SK-N-MC (cell line): ENCODE measurements at regions not wholly inside any gene's neighbourhood (a gene's known extent, or its start where the extent isn't known, plus 50 kb on each side); places are given as distances from the start of the nearest gene placed in this dataset.
"Not testable (repeated sequence)": the region's sequence is repeated elsewhere in the genome, so short reads cannot be mapped to it uniquely, and the experiment has no call there.

ENCODE experiments used
- DNase-seq: peaks from one replicate; pipeline ENCODE4 v3.0.0-alpha.2; 2011; ENCODE audit warnings: low read depth, low spot score
- H3K27ac ChIP-seq: fragments of 200-600 bp; sonication (generic); 2 replicates; pipeline ENCODE4 v1.5.1; 2016; ENCODE audit warnings: mixed run types
- H3K36me3 ChIP-seq: fragments of 200-600 bp; sonication (generic); 2 replicates; pipeline ENCODE4 v1.6.1; 2017; ENCODE audit warnings: antibody characterized with exemption, low read length, mixed read lengths; ENCODE audit not compliant: insufficient read depth
- H3K4me3 ChIP-seq: fragments of 200-600 bp; sonication (generic); 2 replicates; pipeline ENCODE4 v1.5.1; 2016
- H3K9ac ChIP-seq: fragments of 200-600 bp; sonication (generic); 2 replicates; pipeline ENCODE4 v1.8.0; 2017; ENCODE audit warnings: mixed run types, mixed read lengths; ENCODE audit not compliant: insufficient read length
- H3K9me3 ChIP-seq: fragments of 200-600 bp; sonication (generic); 2 replicates; pipeline ENCODE4 v1.6.1; 2017; ENCODE audit warnings: low read depth, mild to moderate bottlenecking, antibody characterized with exemption, low read length, moderate library complexity, mixed read lengths
- EZH2 ChIP-seq: fragments of 200-600 bp; sonication (generic); IDR thresholded peaks from one replicate; pipeline ENCODE4 v1.6.1; 2017; ENCODE audit warnings: antibody characterized with exemption
- FOXP2 ChIP-seq: optimal IDR thresholded peaks from 2 replicates; pipeline ENCODE3; 2011; ENCODE audit warnings: mild to moderate bottlenecking, moderate library complexity; ENCODE audit not compliant: insufficient read depth; ENCODE audit errors: extremely low read length, control extremely low read depth
- POLR2AphosphoS5 ChIP-seq: IDR thresholded peaks from 2 replicates; pipeline ENCODE4 v1.6.1; 2012; ENCODE audit warnings: mild to moderate bottlenecking, low read depth, low read length, borderline replicate concordance

GRCh38 chr6:170221052-170221752 is 69.7 kb downstream of the DLL1 start:
- no peak for DNase-seq
- TF ChIP-seq EZH2, result no peak
- Histone ChIP-seq H3K36me3 (no peaks in the 10 kb centered on the region), H3K9me3 (no peaks in the 10 kb centered on the region), H3K4me3 (no peak overlapping the region), H3K27ac (no peak overlapping the region), H3K9ac (no peak overlapping the region)

GRCh38 chr6:170213637-170214018 is 77.2 kb downstream of the DLL1 start:
- not testable (repeated sequence) for H3K9me3 ChIP-seq, H3K27ac ChIP-seq, H3K36me3 ChIP-seq, DNase-seq, H3K4me3 ChIP-seq, H3K9ac ChIP-seq

DNA sequence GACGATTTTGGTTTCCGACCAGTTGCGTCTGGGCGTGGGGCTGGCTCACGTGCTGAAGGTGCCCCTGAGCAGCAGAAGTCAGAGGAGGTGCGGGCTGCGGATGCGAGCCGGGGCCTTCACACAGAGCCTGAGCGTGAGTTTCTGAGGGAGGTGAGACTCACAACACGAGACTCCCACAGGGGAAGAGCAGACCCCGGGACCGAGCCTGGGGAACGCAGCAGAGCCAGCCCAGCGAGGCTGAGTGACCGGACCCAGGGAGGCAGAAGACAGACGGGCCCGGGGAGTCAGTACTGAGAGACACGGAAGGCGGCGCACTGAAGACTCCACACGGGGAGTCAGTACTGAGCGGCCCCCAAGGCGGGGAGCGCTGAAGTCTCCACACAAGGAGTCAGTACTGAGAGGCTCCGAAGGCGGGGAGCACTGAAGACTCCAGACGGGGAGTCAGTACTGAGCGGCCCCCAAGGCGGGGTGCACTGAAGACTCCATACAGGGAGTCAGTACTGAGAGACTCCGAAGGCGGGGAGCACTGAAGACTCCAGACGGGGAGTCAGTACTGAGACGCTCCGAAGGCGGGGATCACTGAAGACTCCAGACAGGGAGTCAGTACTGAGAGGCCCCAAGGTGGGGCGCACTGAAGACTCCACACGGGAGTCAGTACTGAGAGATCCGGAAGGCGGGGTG is 77.8 kb downstream of the DLL1 start:
- H3K9me3 ChIP-seq, result no peaks in the 10 kb centered on the region
- H3K36me3 ChIP-seq, result no peaks in the 10 kb centered on the region
- TF ChIP-seq FOXP2, result no peak
- no peak for TF ChIP-seq POLR2AphosphoS5
- no peak for TF ChIP-seq EZH2
- no peak for DNase-seq
- H3K27ac ChIP-seq, result no peak overlapping the region
- no peak overlapping the region for H3K9ac ChIP-seq
- H3K4me3 ChIP-seq, result no peak overlapping the region

DNA sequence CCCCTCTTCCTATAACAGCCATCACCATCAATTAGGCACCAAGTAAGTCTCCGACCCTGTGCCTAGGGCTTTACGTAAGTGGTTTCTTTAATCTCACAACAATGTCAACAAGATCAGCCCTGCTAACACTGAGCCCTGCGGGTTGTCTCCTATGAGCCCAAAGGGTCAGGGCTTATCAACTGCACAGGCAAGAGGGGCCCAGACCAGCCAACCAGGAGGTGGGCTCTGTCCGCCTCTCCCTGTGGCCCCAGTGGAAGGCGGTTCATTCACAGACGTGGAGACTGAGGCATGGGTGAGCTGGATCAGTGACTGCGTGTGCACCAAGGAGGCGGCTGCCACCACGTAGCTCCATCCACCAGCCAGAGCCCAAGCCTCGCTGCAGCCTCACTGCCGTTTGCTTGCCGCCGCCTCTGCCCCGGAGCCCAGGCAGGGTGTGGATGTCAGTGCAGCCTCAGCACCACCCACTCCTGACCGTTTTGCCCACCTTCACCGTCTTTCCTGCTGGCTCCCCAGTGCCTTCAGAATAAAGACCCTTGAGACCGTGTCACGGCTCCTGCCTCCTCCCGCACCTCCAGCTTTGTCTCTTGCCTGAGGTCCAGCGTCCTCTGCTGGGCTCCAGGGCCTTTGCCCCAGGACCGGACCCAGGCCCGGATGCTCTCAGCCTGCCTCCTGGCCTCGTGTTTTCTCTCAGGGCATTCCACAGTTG is 78.7 kb downstream of the DLL1 start:
- Histone ChIP-seq H3K9ac (no peak overlapping the region), H3K4me3 (no peak overlapping the region), H3K9me3 (no peaks in the 10 kb centered on the region), H3K27ac (no peak overlapping the region), H3K36me3 (no peaks in the 10 kb centered on the region)
- TF ChIP-seq POLR2AphosphoS5 (no peak), EZH2 (no peak), FOXP2 (no peak)
- no peak for DNase-seq

GRCh38 chr6:170211404-170212025 is 79.4 kb downstream of the DLL1 start:
- TF ChIP-seq POLR2AphosphoS5, result no peak
- no peak for TF ChIP-seq EZH2
- no peak for TF ChIP-seq FOXP2

GRCh38 chr6:170210651-170211403 is 80.1 kb downstream of the DLL1 start:
- no peaks in the 10 kb centered on the region for H3K36me3 ChIP-seq
- TF ChIP-seq POLR2AphosphoS5 (no peak), FOXP2 (no peak), EZH2 (no peak)
- no peak overlapping the region for H3K9ac ChIP-seq
- no peak for DNase-seq
- H3K4me3 ChIP-seq, result no peak overlapping the region
- no peaks in the 10 kb centered on the region for H3K9me3 ChIP-seq
- no peak overlapping the region for H3K27ac ChIP-seq

More at GRCh38 chr6:170211404-170212025, 79.4 kb downstream of the DLL1 start:
- no peak overlapping the region for H3K27ac ChIP-seq
- H3K9ac ChIP-seq, result no peak overlapping the region
- H3K4me3 ChIP-seq, result no peak overlapping the region
- no peaks in the 10 kb centered on the region for H3K9me3 ChIP-seq
- DNase-seq, result no peak
- no peaks in the 10 kb centered on the region for H3K36me3 ChIP-seq

DNA sequence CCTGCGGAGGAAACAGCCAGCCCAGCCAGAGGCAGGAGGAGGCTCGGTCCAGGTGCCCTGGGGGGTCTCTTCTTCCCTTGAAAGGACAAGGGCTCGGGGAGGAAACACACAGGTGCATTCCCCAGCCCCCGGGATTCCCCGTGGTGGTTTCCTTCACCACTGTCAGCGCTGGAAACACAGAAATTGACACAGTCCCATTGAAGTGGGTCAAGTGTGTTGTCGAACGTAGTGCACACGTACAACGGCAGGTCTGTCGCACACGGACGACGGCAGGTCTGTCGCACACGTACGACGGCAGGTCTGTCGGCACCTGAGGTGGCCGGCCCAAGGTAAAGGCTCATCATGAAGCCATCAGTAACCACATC is 80.9 kb downstream of the DLL1 start:
- no peak overlapping the region for H3K9ac ChIP-seq
- H3K27ac ChIP-seq, result no peak overlapping the region
- H3K9me3 ChIP-seq, result no peaks in the 10 kb centered on the region
- H3K4me3 ChIP-seq, result no peak overlapping the region
- no peak for DNase-seq
- no peaks in the 10 kb centered on the region for H3K36me3 ChIP-seq
- TF ChIP-seq FOXP2, result no peak

DNA sequence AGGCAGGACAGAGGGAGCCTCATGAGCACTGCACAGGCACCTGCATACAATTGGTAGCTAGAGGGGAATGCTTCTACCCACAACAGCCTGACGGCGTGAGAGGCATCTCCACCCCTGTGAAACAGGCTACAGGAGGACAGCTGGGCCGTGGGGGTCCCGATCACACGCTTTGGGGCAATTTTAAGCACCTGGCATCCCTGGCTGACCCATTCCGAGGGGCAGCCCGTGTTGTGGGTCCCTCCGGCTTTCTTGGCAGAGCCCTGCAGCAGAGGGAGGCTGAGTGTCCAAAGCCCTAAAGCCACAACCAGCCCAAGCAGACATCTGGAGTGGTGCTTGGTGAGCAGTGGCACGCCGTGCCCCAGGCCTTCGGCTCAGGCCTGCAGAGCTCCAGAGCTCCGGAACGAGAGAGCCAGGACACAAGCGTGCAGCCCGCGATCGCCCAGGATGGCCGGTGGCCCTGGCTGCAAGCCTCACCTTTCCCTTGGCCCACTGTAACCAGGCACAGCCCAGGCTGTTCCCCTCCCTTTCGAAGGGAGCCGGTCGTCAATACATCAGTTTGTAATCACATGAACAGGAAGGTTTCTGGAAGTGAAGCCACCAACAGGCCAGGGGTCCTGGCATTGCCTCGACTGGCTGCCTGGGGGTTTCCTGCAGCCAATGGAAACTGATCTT is 81.4 kb downstream of the DLL1 start:
- Histone ChIP-seq H3K27ac (no peak overlapping the region), H3K4me3 (no peak overlapping the region), H3K9ac (no peak overlapping the region), H3K36me3 (no peaks in the 10 kb centered on the region), H3K9me3 (no peaks in the 10 kb centered on the region)
- no peak for DNase-seq
- TF ChIP-seq FOXP2, result no peak
- TF ChIP-seq EZH2, result no peak
- TF ChIP-seq POLR2AphosphoS5, result no peak
